BLaER1 treated with 17β-estradiol and CSF1 and Interleukin-3, amounts not matched to agents 10 nM and 100 nM (cell line): ENCODE measurements at regions not wholly inside any gene's neighbourhood (a gene's known extent, or its start where the extent isn't known, plus 50 kb on each side); places are given as distances from the start of the nearest gene placed in this dataset.

Experiments
- H3K27ac ChIP-seq, 11 experiments: shearing (Covaris generic); formaldehyde crosslinking; 2 replicates each; pipeline ENCODE4 v1.8.1; 2022
- H3K27me3 ChIP-seq, 11 experiments: shearing (Covaris generic); formaldehyde crosslinking; 2 replicates each; pipeline ENCODE4 v1.8.1; 2022
- H3K36me3 ChIP-seq, 11 experiments: shearing (Covaris generic); formaldehyde crosslinking; 2 replicates each; pipeline ENCODE4 v1.8.1; 2022
- H3K4me1 ChIP-seq, 10 experiments: shearing (Covaris generic); formaldehyde crosslinking; 2 replicates each; pipeline ENCODE4 v1.8.1; 2022
- H3K4me2 ChIP-seq, 11 experiments: shearing (Covaris generic); formaldehyde crosslinking; 2 replicates each; pipeline ENCODE4 v1.8.1; 2022
- H3K4me3 ChIP-seq, 10 experiments: shearing (Covaris generic); formaldehyde crosslinking; 2 replicates each; pipeline ENCODE4 v1.8.1; 2022
- H3K9ac ChIP-seq, 11 experiments: shearing (Covaris generic); formaldehyde crosslinking; 2 replicates each; pipeline ENCODE4 v1.8.1; 2022
- H3K9me3 ChIP-seq, 11 experiments: shearing (Covaris generic); formaldehyde crosslinking; replicated peaks in 1 of 11; 2 replicates each; pipeline ENCODE4 v1.8.1; 2022
- H4K20me1 ChIP-seq, 11 experiments: shearing (Covaris generic); formaldehyde crosslinking; 2 replicates each; pipeline ENCODE4 v1.8.1; 2022
- Cebpa-rat ChIP-seq, 11 experiments: shearing (Covaris generic); IDR thresholded peaks; 2 replicates each; pipeline ENCODE4 v1.8.1; 2022

DNA sequence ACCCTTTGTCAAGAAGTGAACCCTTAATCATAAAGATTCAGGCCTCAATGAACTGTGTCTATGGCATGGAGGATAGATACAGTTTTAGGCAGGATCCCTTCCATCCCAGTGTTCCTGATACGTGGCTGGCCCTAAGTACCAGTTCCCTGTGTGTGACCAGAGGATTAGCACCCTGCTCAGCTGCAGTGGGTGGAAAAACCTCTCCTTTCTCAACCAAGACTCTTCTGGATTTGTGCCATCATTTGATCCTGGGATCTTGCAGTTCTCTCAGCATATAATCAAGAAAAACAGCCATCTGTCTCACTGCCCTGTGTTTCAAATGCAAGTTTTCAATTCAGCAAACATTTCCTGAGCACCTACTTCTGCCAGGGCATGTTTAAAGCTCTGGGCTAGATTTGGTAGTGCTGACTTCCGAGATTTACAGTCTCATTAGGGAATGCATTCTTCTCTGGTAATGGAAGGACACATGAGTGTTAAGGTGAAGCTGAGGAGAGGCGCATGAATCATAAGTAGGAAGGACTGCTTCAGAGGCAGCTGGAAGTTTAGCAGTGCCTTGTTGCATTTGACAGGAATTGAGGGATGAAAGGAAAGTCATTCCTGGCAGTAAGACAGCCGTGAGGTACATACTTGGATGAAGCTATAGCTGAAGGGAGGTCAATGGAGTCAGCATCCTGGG is 388.3 kb downstream of the MFSD1 start:
- no peak overlapping the region for H3K27ac ChIP-seq
- H3K36me3 ChIP-seq: no peaks in the 10 kb centered on the region
- peaks cover 7 to 40% (median 16%) of the 10 kb centered on the region in 10 experiments; a peak in 16 of 20 replicates for H3K4me1 ChIP-seq
- H3K4me3 ChIP-seq: no peak overlapping the region
- peaks cover 0 to 7% (median 0%) of the 10 kb centered on the region in 11 experiments; a peak in 4 of 22 replicates for H3K9me3 ChIP-seq
- H3K27me3 ChIP-seq: no peaks in the 10 kb centered on the region
- no peak overlapping the region for H3K9ac ChIP-seq
- no peaks in the 10 kb centered on the region for H4K20me1 ChIP-seq
- 0 out of 22 replicates have a peak overlapping the region, but pooled peaks of 1 of the 11 experiments have one; percentile 17 for H3K4me2 ChIP-seq
- no peak for TF ChIP-seq Cebpa-rat (IDR thresholded peaks at IDR 0.05)

- H4K20me1 ChIP-seq: no peaks in the 10 kb centered on the region
- H3K9me3 ChIP-seq: peaks cover 0 to 10% (median 0%) of the 10 kb centered on the region in 11 experiments; a peak in 4 of 22 replicates
- H3K36me3 ChIP-seq: no peaks in the 10 kb centered on the region
- H3K4me2 ChIP-seq: no peak overlapping the region
- TF ChIP-seq Cebpa-rat (IDR thresholded peaks at IDR 0.05): no peak
- peaks cover 6 to 31% (median 7%) of the 10 kb centered on the region in 10 experiments; a peak in 18 of 20 replicates for H3K4me1 ChIP-seq
- no peaks in the 10 kb centered on the region for H3K27me3 ChIP-seq
- no peak overlapping the region for H3K9ac ChIP-seq
- H3K4me3 ChIP-seq: no peak overlapping the region
- no peak overlapping the region for H3K27ac ChIP-seq
Observed at GRCh38 chr3:159191447-159191846, 389.6 kb downstream of the MFSD1 start.

- no peaks in the 10 kb centered on the region for H4K20me1 ChIP-seq
- peak overlapping the region; percentile 34 to 64 (median 50); a peak in 18 of 22 replicates for H3K4me2 ChIP-seq
- no peak overlapping the region for H3K4me3 ChIP-seq
- no peak for TF ChIP-seq Cebpa-rat (IDR thresholded peaks at IDR 0.05)
- no peak overlapping the region; a peak in 1 of 22 replicates for H3K27ac ChIP-seq
- H3K9me3 ChIP-seq: peaks cover 5 to 23% (median 13%) of the 10 kb centered on the region in 11 experiments; a peak in 18 of 22 replicates
- no peaks in the 10 kb centered on the region for H3K36me3 ChIP-seq
- no peak overlapping the region for H3K9ac ChIP-seq
- H3K27me3 ChIP-seq: no peaks in the 10 kb centered on the region
- H3K4me1 ChIP-seq: peaks cover 11 to 43% (median 21%) of the 10 kb centered on the region in 10 experiments; a peak in 19 of 20 replicates
Observed at GRCh38 chr3:159196359-159196758, 394.5 kb downstream of the MFSD1 start.

- Histone ChIP-seq H3K4me2 (peak overlapping the region in 6 of 11 experiments; percentile 26 to 75 (median 63); a peak in 11 of 22 replicates), H3K9ac (peak overlapping the region in 1 of 11 experiments; percentile 8; a peak in 2 of 22 replicates), H3K4me1 (peaks cover 14 to 42% (median 24%) of the 10 kb centered on the region in 10 experiments; a peak in 19 of 20 replicates), H3K4me3 (no peak overlapping the region), H3K27ac (peak overlapping the region in 5 of 11 experiments; percentile 30 to 66 (median 50); a peak in 10 of 22 replicates), H4K20me1 (no peaks in the 10 kb centered on the region), H3K9me3 (peaks cover 6 to 27% (median 17%) of the 10 kb centered on the region in 11 experiments; a peak in 21 of 22 replicates), H3K27me3 (no peaks in the 10 kb centered on the region), H3K36me3 (no peaks in the 10 kb centered on the region)
- TF ChIP-seq Cebpa-rat (IDR thresholded peaks at IDR 0.05): no peak
Observed at GRCh38 chr3:159200176-159200575, 398.3 kb downstream of the MFSD1 start.

GRCh38 chr3:159208050-159208449 is 406.2 kb downstream of the MFSD1 start:
- Histone ChIP-seq H3K9me3 (peaks cover 3 to 26% (median 15%) of the 10 kb centered on the region in 11 experiments; a peak in 18 of 22 replicates), H3K4me1 (peaks cover 0 to 52% (median 15%) of the 10 kb centered on the region in 10 experiments; a peak in 13 of 20 replicates), H3K27me3 (no peaks in the 10 kb centered on the region), H3K4me3 (no peak overlapping the region), H3K36me3 (no peaks in the 10 kb centered on the region), H3K27ac (peak overlapping the region in 7 of 11 experiments; percentile 3 to 39 (median 31); a peak in 6 of 22 replicates), H3K4me2 (peak overlapping the region in 10 of 11 experiments; percentile 1 to 63 (median 17); a peak in 15 of 22 replicates), H3K9ac (no peak overlapping the region), H4K20me1 (no peaks in the 10 kb centered on the region)
- no peak for TF ChIP-seq Cebpa-rat (IDR thresholded peaks at IDR 0.05)

DNA sequence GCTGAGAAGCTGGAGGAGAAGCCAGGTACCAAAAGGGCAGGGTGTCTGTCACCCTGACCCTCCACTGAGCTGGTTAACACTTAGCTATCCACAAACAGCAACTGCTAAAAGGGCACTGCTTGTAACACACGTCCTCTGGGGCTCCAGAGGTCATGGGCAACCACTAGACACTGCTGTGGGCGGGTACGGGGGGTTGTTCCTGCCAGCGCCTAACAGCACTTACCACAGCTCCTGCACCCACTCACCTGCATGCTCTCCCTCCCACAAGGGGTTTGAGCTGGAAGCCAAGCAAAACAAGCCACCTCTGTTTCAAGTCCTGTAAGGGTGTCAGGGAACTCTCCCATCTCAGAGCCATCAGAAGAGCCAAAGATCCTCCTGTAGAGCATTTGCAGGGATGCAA is 407.6 kb downstream of the MFSD1 start:
- Histone ChIP-seq H3K36me3 (no peaks in the 10 kb centered on the region), H3K9ac (no peak overlapping the region), H4K20me1 (no peaks in the 10 kb centered on the region), H3K4me2 (peak overlapping the region in 4 of 11 experiments; percentile 4 to 63 (median 10); a peak in 3 of 22 replicates), H3K27ac (no peak overlapping the region; a peak in 1 of 22 replicates), H3K4me1 (peaks cover 0 to 66% (median 15%) of the 10 kb centered on the region in 10 experiments; a peak in 11 of 20 replicates), H3K9me3 (peaks cover 3 to 22% (median 15%) of the 10 kb centered on the region in 11 experiments; a peak in 18 of 22 replicates), H3K4me3 (no peak overlapping the region), H3K27me3 (no peaks in the 10 kb centered on the region)
- no peak for TF ChIP-seq Cebpa-rat (IDR thresholded peaks at IDR 0.05)

GRCh38 chr3:159210336-159210735 is 408.5 kb downstream of the MFSD1 start:
- Histone ChIP-seq H3K9me3 (peaks cover 0 to 13% (median 7%) of the 10 kb centered on the region in 11 experiments; a peak in 15 of 22 replicates), H3K27me3 (no peaks in the 10 kb centered on the region), H4K20me1 (no peaks in the 10 kb centered on the region), H3K4me3 (no peak overlapping the region), H3K36me3 (no peaks in the 10 kb centered on the region), H3K4me2 (no peak overlapping the region), H3K9ac (no peak overlapping the region), H3K4me1 (peaks cover 0 to 65% (median 15%) of the 10 kb centered on the region in 10 experiments; a peak in 11 of 20 replicates), H3K27ac (no peak overlapping the region)
- no peak for TF ChIP-seq Cebpa-rat (IDR thresholded peaks at IDR 0.05)

DNA sequence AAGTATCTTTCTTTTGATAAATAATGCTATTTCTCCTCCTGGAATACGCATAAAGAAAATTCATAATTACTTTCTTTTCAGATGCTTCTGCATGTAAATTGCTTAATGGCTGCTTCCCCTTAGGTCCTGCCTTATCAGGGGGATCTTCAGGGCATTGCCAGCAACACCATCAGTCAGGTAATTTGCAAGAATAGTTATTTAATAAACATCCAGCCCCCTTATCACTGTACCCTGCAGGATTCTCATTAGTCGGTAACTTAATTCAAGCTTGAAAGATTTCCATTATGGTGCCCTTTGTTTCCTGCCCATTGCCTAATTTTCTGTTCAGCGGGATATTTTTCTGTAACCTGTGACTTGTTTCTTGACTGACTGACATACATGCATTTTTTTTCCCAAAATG is 414.5 kb downstream of the MFSD1 start:
- Histone ChIP-seq H4K20me1 (no peaks in the 10 kb centered on the region), H3K4me3 (no peak overlapping the region), H3K4me1 (peaks cover 0 to 24% (median 0%) of the 10 kb centered on the region in 10 experiments; a peak in 6 of 20 replicates), H3K9ac (no peak overlapping the region), H3K27me3 (no peaks in the 10 kb centered on the region), H3K27ac (no peak overlapping the region), H3K36me3 (no peaks in the 10 kb centered on the region), H3K4me2 (no peak overlapping the region), H3K9me3 (no peaks in the 10 kb centered on the region)
- no peak for TF ChIP-seq Cebpa-rat (IDR thresholded peaks at IDR 0.05)

DNA sequence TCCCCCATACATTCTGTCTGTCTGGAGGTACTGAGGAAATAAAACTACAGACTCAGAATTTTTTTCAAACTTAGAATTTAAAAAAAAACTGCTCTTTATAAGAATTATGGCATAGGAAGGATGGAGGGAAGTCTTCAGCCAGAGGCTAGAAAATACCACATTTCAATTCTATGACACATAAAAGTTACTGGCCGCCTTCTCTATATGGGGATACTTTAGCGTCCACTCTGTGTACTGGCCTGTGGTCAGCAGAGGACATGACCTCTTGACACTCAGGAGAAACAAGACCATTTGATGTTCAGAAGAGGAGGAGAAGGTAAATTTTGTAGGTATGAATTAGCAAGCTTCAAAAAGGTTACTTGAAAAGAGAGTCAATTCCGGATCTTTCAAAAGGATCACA is 417.4 kb downstream of the MFSD1 start:
- TF ChIP-seq Cebpa-rat (IDR thresholded peaks at IDR 0.05): no peak
- Histone ChIP-seq H3K9ac (no peak overlapping the region), H3K27me3 (no peaks in the 10 kb centered on the region), H3K9me3 (no peaks in the 10 kb centered on the region), H3K4me3 (no peak overlapping the region), H4K20me1 (no peaks in the 10 kb centered on the region), H3K4me2 (no peak overlapping the region), H3K27ac (no peak overlapping the region), H3K36me3 (no peaks in the 10 kb centered on the region), H3K4me1 (peaks cover 0 to 3% (median 0%) of the 10 kb centered on the region in 10 experiments; a peak in 3 of 20 replicates)
